SU-DHL-6 (cell line): ENCODE measurements at regions not wholly inside any gene's neighbourhood (a gene's known extent, or its start where the extent isn't known, plus 50 kb on each side); places are given as distances from the start of the nearest gene placed in this dataset.
"Not testable (repeated sequence)": the region's sequence is repeated elsewhere in the genome, so short reads cannot be mapped to it uniquely, and the experiment has no call there.

Experiments
- EZH2phosphoT487 ChIP-seq: fragments of 200-600 bp; sonication (generic), shearing (Covaris generic); conservative IDR thresholded peaks from 2 replicates; pipeline ENCODE4 v1.6.1; 2018; ENCODE audit warnings: mild to moderate bottlenecking, antibody characterized with exemption, low read length, moderate library complexity, mixed read lengths
- TF ChIP-seq, protein P1 (sequence below): fragments of 200-600 bp; sonication (generic); IDR thresholded peaks from one replicate; pipeline ENCODE4 v1.5.1; 2017; ENCODE audit warnings: antibody characterized with exemption, mild to moderate bottlenecking, low read length, moderate library complexity; ENCODE audit not compliant: insufficient read depth, poor library complexity, severe bottlenecking

DNA sequence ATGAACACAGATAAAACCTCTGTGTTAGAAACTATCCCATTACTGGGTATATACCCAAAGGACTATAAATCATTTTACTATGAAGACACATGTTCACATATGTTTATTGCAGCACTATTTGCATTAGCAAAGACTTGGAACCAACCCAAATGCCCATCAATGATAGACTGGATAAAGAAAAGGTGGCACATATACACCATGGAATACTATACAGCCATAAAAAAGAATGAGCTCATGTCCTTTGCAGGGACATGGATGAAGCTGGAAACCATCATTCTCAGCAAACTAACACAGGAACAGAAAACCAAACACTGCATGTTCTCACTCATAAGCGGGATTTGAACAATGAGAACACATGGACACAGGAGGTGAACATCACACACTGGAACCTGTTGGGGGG, 58.9 kb upstream of the BMAL1 start:
- TF ChIP-seq EZH2phosphoT487: not testable (repeated sequence)
- TF ChIP-seq, protein P1, sequence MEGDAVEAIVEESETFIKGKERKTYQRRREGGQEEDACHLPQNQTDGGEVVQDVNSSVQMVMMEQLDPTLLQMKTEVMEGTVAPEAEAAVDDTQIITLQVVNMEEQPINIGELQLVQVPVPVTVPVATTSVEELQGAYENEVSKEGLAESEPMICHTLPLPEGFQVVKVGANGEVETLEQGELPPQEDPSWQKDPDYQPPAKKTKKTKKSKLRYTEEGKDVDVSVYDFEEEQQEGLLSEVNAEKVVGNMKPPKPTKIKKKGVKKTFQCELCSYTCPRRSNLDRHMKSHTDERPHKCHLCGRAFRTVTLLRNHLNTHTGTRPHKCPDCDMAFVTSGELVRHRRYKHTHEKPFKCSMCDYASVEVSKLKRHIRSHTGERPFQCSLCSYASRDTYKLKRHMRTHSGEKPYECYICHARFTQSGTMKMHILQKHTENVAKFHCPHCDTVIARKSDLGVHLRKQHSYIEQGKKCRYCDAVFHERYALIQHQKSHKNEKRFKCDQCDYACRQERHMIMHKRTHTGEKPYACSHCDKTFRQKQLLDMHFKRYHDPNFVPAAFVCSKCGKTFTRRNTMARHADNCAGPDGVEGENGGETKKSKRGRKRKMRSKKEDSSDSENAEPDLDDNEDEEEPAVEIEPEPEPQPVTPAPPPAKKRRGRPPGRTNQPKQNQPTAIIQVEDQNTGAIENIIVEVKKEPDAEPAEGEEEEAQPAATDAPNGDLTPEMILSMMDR: not testable (repeated sequence)
